ENCODE measurements at regions not wholly inside any gene's neighbourhood (a gene's known extent, or its start where the extent isn't known, plus 50 kb on each side); places are given as distances from the start of the nearest gene placed in this dataset.

GRCh38 chr19:33910922-33911321 lies 114.3 kb downstream of the KCTD15 start:
- TF ChIP-seq CTCF (IDR thresholded peaks at IDR 0.05) (no peak), POLR2AphosphoS5 (IDR thresholded peaks at IDR 0.05; ENCODE audit: low read depth, low read length) (no peak)
